OCI-LY7 (cell line): ENCODE measurements at regions not wholly inside any gene's neighbourhood (a gene's known extent, or its start where the extent isn't known, plus 50 kb on each side); places are given as distances from the start of the nearest gene placed in this dataset.

Source experiments
- CTCF ChIP-seq: fragments of 200-600 bp; sonication (generic); conservative IDR thresholded peaks from 2 replicates; pipeline ENCODE4 v1.5.1; 2014; ENCODE audit warnings: mild to moderate bottlenecking, antibody characterized with exemption, low read length, moderate library complexity, mixed read lengths
- EZH2phosphoT487 ChIP-seq: fragments of 200-600 bp; sonication (generic); IDR thresholded peaks from 2 replicates; pipeline ENCODE4 v1.6.1; 2018; ENCODE audit warnings: low read depth, borderline replicate concordance, mild to moderate bottlenecking, mixed run types, antibody characterized with exemption, low read length, moderate library complexity, mixed read lengths

GRCh38 chr1:203571661-203572060, 55.0 kb upstream of the ATP2B4 start:
- TF ChIP-seq CTCF, result no peak
- TF ChIP-seq EZH2phosphoT487, result no peak
